ENCODE measurements at regions not wholly inside any gene's neighbourhood (a gene's known extent, or its start where the extent isn't known, plus 50 kb on each side); places are given as distances from the start of the nearest gene placed in this dataset.
"Not testable (repeated sequence)": the region's sequence is repeated elsewhere in the genome, so short reads cannot be mapped to it uniquely, and the experiment has no call there.

DNA sequence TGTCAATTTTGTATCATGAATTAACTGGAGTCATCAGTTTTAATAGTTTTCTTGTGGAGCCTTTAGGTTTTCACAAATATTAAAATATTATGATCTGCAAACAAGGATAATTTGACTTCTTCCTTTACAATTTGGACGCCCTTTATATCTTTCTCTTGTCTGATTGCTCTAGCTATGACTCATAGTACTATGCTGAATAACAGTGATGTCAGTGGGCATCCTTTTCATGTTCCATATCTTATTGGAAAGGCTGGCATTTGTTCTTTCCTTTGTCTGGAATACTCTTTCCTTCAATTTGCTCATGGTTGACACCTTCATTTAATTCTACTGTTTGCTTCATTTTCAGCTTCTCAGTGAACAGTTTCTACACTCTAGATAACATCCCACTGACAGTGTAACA, 1129.3 kb downstream of the SLITRK5 start:
- DNase-seq (ENCODE audit: extremely low read depth, low read depth), result no peak

DNA sequence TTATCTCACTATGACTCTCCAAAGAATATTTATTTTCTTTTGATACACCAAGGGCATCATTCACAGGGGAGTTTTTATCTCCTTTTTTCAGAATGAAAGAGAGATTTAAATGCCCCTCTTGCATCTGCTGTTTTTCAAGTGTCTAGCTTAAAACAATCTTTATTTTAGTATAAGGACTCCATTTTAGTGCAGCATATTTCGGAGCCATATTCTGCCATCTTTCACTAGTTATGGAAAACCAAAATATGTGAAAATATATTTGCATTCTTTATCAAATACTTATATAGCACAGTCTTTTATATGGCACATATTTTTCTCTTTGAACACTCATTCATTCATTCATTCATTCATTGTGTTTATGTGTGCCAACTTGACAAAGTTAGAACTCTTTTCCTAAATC, 1130.2 kb downstream of the SLITRK5 start:
- no peak for DNase-seq (ENCODE audit: extremely low read depth, low read depth)

- no peak for DNase-seq (ENCODE audit: extremely low read depth, low read depth)
Measured at GRCh38 chr13:88802886-88803285, 1131.7 kb downstream of the SLITRK5 start.

GRCh38 chr13:88806438-88806837, 1135.3 kb downstream of the SLITRK5 start:
- no peak for DNase-seq (ENCODE audit: extremely low read depth, low read depth)

DNA sequence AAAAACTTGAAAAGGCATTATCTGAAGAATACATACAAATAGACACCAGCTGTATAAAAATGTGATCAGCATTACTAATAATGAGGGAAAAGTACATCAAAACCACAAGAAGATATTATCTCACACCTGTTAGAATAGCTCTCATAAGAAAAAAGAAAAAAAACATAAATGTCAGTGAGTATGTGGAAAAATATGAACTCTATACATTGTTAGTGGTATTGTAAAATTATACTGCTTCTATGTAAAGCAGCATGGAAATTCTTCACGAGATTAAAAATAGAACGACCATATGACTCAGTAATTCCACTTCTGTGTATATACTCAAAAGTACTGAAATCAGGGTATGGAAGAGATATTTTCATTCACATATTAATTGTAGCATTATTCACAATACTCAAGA, 1146.4 kb downstream of the SLITRK5 start:
- DNase-seq (ENCODE audit: extremely low read depth, low read depth), result no peak

GRCh38 chr13:88823114-88823513, 1151.9 kb downstream of the SLITRK5 start:
- DNase-seq (ENCODE audit: extremely low read depth, low read depth), result no peak

DNA sequence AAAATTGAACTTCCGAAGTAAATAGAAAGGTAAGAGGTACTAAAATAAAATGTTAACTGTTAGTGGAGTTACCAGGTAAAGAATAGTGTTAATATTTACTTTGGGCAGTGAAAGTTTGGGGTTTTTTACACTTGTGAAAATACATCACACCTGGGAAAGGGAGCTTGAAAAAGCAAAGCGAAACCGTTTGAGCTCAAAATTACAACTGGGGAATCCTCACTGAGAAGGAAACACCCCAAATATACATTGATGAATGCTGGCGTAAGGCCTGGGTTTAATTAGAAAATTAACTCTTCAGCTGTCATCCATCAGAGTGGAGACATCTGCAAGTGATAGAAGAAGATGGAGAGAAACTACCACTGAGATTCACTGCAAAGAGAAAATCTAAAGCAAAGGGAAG, 1153.0 kb downstream of the SLITRK5 start:
- DNase-seq (ENCODE audit: extremely low read depth, low read depth), result no peak

DNA sequence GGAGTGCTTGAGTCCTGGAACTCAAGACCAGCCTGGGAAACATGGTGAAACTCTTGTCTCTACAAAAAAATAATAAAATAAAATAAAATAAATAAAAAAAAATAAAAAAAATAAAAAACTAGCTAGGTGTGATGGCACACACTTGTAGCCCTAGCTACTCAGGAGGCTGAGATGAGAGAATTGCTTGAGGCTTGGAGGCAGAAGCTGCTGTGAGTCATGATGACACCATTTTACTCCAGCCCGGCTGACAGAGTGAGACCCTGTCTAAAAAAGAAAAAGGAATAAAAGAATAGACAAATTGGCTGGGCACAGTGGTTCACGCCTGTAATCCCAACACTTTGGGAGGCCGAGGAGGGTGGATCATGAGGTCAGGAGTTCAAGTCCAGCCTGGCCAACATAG, 1168.9 kb downstream of the SLITRK5 start:
- no peak for DNase-seq (ENCODE audit: extremely low read depth, low read depth)

GRCh38 chr13:88852293-88852692, 1181.1 kb downstream of the SLITRK5 start:
- not testable (repeated sequence) for DNase-seq (ENCODE audit: extremely low read depth, low read depth)

- DNase-seq (ENCODE audit: extremely low read depth, low read depth), result no peak
Measured at GRCh38 chr13:88857256-88857655, 1186.1 kb downstream of the SLITRK5 start.

GRCh38 chr13:88862095-88862620, 1191.0 kb downstream of the SLITRK5 start:
- no peak for DNase-seq (ENCODE audit: extremely low read depth, low read depth)

DNA sequence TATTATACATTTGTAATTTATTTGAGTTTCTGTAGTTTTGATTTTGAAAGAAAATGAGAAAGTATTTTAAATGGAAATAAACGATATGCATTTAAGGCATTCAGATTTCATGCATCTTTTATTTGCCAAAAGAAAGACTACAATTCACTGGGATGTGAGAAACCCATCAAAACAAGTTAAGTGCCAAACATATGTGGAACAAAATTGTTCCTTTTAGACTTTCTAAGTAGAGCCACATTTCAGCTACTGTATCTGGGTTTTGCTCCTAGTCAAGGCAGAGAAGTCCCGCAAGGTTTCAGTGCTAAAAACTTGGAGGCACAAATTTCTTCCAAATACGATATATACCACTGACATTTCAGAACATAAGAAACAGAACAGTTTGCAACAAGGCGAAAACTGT, 1191.9 kb downstream of the SLITRK5 start:
- DNase-seq (ENCODE audit: extremely low read depth, low read depth), result no peak

DNA sequence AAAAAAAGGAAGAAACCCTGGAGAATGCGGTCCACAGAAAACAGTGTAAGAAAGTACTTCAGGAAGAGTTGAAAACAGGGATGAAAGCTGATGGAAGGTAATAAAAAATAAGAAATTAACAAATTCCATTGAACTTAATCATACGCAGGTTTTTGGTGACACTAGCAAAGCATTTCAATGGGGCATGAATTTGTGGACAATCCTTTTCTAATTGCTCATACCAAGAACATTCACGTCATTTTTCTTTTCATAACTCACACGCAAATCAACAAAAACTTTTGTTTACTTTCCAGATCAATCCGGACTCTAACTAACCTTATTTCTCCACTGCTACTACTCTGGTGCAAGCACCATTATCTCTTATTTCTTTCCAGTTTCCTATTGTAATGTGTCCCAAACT, 1195.0 kb downstream of the SLITRK5 start:
- no peak for DNase-seq (ENCODE audit: extremely low read depth, low read depth)

- no peak for DNase-seq (ENCODE audit: extremely low read depth, low read depth)
Measured at GRCh38 chr13:88883741-88884140, 1212.6 kb downstream of the SLITRK5 start.

DNA sequence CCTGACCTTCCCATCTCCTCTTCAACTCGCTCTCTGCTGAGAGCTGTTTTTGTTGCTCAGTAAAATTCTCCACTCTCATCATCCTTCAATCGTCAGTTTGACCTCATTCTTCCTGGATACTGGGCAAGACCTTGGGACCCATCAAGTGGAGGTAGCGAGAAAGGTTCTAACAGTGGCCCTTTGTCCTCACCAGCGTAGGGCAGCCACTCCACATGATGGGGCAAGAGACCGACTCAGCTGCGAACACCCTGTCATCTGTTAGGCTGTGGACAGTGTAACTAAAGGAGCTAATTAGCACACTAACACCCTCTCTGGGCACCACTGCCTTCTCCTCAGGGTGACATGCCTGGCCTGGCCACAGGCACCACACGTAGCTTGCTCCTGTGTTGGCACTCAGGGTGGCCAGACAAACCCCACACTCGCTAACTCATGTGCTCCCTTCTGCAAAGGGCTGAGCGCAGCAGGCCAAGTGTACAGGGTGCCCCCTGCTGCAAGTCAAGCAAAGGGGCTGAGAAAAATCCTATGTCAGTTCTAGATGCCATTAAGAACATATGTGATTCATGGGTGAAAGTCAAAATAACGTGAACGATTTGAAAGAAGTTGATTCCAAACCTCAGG, 1216.0 kb downstream of the SLITRK5 start:
- DNase-seq (ENCODE audit: extremely low read depth, low read depth), result no peak

DNA sequence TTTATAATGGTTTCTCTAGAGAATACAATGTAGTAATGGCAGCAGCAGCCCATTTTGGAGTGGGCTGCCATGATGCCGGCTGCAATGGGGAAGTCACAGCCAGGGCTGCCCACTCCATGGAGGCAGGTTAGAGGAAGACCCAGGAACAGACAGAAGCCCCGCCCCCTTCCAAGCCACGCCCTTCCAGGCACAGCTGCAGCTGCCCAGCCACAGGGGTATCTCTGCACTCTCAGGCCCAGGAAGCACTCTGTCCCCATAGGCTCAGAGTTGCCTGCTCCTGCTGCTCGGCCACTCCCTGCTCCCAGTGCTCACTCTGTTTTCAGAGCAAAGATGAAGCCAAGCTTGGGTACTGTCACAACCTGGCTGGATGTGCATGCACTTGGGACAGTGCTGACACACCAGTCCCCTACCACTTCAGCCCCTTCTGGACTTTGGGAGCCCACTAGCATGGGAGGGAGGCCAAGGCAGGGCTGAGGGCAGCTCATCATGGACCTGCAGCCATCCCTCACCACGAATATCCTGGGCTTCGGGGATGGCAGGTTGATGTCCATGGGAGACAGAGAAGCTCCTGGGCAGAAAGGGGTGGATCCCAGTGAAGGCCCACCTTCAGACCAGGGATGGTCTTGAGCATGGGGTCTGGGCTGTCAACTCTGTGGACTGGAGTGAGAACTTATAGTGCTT, 1224.2 kb downstream of the SLITRK5 start:
- DNase-seq (ENCODE audit: extremely low read depth, low read depth), result no peak

DNA sequence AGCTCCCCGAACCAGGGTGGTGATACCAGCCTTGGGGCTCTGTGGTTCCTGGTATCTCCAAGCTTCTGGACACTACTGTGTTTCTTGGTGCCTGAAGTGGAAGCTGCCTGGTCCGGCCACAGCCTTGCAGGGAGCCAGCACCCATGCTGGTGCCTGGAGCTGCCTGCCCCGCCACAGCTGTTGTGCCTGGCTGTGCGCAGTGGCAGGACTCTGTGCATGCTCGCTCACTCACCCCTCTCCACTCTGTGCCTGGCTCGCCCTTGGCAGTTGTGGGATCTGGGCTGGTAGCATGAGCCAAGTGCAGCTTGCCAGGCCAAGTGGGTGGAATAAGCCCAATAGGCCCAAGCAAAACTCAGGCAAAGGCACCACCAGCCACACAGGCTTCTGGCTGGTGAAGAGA, 1225.3 kb downstream of the SLITRK5 start:
- DNase-seq (ENCODE audit: extremely low read depth, low read depth), result no peak

DNA sequence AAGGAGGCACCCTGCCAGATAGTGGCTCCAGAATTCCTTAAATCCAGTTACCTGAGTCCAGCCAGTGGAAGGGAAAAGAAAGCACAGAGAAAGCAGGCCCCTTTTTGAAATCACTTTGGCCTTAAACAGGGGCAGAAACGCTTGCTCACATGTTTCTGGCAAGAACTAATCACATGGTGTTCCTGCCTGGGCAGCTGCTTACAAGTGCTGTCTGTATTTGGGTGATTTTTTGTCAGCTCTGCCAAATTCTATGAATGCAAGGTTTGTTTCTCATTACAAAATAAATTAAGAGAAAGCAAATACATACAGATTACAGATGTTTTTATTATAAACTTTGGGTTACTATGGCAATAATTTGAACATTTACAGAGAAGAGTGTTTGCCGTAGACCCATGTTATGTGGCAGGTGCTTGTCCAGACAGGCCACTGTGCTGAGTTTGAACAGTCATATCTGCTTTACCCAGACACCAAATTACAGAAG, 1237.8 kb downstream of the SLITRK5 start:
- DNase-seq (ENCODE audit: extremely low read depth, low read depth), result no peak

GRCh38 chr13:88919970-88920628, 1248.9 kb downstream of the SLITRK5 start:
- DNase-seq (ENCODE audit: extremely low read depth, low read depth), result no peak

- no peak for DNase-seq (ENCODE audit: extremely low read depth, low read depth)
Measured at GRCh38 chr13:88925954-88926353, 1254.8 kb downstream of the SLITRK5 start.

DNA sequence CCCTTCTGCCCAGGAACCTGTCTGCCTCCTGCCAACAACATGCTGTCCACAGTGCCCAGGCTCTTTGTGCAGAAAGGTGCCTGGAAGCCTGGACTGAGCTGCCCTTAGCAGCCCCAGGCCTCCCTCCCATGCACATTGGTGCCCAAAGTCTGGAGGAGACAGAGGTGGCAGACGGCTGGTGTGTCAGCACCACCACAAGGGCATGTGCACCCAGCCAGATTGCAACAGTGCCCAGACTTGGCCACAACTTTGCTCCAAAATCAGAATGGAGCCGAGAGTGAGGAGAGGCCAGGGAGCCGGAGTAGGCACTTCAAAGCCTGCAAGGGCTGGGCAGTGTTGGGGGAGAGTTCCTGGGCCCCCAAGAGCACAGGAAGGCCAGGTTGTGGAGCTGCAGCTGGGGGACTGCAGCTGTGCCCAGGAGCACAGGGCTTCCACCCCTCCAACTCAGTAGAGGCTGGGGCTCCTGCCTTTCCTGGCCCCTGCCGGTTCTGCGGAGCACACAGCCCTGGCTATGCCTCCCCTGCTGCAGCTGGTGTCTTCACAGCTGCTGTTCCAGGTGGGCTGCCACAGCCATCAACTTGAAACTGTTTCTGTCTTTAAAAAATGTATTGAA, 1255.8 kb downstream of the SLITRK5 start:
- no peak for DNase-seq (ENCODE audit: extremely low read depth, low read depth)
